PFSK-1 (cell line): ENCODE measurements at regions not wholly inside any gene's neighbourhood (a gene's known extent, or its start where the extent isn't known, plus 50 kb on each side); places are given as distances from the start of the nearest gene placed in this dataset.

Source experiments
- FOXP2 ChIP-seq: optimal IDR thresholded peaks from 2 replicates; pipeline ENCODE3; 2011; ENCODE audit warnings: borderline replicate concordance, control low read depth, inconsistent platforms; ENCODE audit not compliant: insufficient read depth; ENCODE audit errors: extremely low read length, extremely low read depth
- POLR2AphosphoS5 ChIP-seq: IDR thresholded peaks from 2 replicates; pipeline ENCODE4 v1.6.1; 2012; ENCODE audit warnings: low read depth, mild to moderate bottlenecking, control low read depth, low read length, moderate library complexity
- SIN3A ChIP-seq: IDR thresholded peaks from 2 replicates; pipeline ENCODE4 v1.6.1; 2012; ENCODE audit warnings: mild to moderate bottlenecking, low read length, moderate library complexity, borderline replicate concordance; ENCODE audit not compliant: insufficient read depth
- TAF1 ChIP-seq: IDR thresholded peaks from 2 replicates; pipeline ENCODE4 v1.6.1; 2012; ENCODE audit warnings: low read length, control low read depth, borderline replicate concordance; ENCODE audit not compliant: insufficient read depth
- TF ChIP-seq, protein P1 (sequence below), 2 experiments: IDR thresholded peaks; 2 replicates each; pipeline versions ENCODE4 v1.6.1 to v1.8.0; 2011 to 2012; ENCODE audit warnings: low read depth in 2 of 2, low read length in 2 of 2, control low read depth in 1 of 2, inconsistent platforms in 1 of 2, mild to moderate bottlenecking in 1 of 2, moderate library complexity in 1 of 2; ENCODE audit not compliant: insufficient read depth in 1 of 2

DNA sequence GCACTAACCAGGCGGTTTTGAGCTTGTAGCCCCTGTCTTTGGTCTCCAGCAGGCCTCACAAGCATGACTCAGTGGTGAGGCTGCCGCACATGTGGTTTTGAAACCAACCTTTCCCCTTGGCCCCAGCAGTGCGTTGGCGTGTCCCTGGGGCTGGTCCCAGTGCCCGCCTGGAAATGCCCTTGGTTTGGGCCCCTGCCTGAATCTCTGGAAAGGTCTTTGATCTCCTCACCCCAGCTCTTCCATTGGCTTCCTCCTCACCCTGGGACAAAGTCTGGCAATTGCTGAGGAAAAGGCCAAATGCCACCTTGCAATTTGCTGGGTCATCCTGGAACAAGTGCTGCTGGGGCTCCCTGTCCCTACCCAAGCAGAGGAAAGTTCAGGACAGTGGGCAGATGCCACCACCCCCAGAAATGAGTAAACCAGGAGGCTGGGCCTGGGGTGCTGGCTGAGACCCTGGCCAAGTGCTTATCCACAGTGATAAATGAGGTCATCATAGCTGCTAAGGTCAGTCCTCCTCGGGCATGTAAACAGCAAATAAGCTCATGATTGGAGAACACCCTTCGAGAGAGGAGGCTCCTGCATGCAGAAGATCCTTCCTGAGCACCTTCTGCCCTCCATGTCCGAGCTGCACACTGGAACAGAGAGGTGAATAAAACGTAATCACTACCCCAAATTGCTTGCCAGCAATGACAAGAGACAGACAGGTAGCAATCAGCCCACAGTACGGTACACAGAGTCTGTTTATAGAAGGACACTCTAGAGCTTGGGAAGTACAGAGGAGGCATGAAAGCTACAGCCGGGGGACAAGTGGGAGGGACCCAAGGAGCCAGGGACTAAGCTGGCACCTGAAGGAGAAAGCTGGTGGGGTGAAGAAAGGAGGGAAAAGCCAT, 98.9 kb upstream of the CPEB4 start:
- no peak for TF ChIP-seq SIN3A
- TF ChIP-seq, protein P1, sequence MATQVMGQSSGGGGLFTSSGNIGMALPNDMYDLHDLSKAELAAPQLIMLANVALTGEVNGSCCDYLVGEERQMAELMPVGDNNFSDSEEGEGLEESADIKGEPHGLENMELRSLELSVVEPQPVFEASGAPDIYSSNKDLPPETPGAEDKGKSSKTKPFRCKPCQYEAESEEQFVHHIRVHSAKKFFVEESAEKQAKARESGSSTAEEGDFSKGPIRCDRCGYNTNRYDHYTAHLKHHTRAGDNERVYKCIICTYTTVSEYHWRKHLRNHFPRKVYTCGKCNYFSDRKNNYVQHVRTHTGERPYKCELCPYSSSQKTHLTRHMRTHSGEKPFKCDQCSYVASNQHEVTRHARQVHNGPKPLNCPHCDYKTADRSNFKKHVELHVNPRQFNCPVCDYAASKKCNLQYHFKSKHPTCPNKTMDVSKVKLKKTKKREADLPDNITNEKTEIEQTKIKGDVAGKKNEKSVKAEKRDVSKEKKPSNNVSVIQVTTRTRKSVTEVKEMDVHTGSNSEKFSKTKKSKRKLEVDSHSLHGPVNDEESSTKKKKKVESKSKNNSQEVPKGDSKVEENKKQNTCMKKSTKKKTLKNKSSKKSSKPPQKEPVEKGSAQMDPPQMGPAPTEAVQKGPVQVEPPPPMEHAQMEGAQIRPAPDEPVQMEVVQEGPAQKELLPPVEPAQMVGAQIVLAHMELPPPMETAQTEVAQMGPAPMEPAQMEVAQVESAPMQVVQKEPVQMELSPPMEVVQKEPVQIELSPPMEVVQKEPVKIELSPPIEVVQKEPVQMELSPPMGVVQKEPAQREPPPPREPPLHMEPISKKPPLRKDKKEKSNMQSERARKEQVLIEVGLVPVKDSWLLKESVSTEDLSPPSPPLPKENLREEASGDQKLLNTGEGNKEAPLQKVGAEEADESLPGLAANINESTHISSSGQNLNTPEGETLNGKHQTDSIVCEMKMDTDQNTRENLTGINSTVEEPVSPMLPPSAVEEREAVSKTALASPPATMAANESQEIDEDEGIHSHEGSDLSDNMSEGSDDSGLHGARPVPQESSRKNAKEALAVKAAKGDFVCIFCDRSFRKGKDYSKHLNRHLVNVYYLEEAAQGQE (IDR thresholded peaks at IDR 0.05; ENCODE audit: insufficient read depth in 1 of 2, low read depth in 2 of 2, low read length in 2 of 2), result no peak
- TF ChIP-seq TAF1, result no peak
- TF ChIP-seq FOXP2, result no peak
- no peak for TF ChIP-seq POLR2AphosphoS5

DNA sequence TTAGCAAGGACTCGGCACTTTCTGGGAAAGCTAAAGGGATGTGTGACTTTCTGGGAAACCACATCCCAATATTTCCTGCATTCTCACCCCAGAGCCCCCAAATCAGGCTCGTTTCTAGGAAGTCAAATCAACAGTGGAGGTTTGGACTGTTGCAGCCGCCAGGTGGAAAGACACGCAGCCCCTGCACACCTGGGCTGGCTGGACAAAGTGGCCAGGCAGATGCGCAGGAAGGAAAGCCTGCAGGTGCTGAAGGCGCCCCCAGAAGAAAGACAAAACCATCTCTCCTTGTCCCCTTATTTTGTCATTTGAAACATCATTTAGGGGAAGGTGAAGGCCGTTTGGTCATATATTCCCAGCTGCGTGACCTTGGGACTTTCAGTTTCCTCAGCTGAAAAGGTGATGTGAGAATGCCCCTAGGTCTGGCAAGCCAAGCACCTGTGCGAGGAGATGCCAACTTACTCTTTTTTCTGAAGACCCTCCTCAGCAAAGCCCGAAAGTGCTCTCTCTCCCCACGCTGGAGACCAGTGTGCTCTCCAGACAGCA, 97.9 kb upstream of the CPEB4 start:
- no peak for TF ChIP-seq SIN3A
- TF ChIP-seq TAF1, result no peak
- no peak for TF ChIP-seq POLR2AphosphoS5
- TF ChIP-seq FOXP2, result no peak
- TF ChIP-seq, protein P1 (IDR thresholded peaks at IDR 0.05; ENCODE audit: insufficient read depth in 1 of 2, low read depth in 2 of 2, low read length in 2 of 2), result no peak

DNA sequence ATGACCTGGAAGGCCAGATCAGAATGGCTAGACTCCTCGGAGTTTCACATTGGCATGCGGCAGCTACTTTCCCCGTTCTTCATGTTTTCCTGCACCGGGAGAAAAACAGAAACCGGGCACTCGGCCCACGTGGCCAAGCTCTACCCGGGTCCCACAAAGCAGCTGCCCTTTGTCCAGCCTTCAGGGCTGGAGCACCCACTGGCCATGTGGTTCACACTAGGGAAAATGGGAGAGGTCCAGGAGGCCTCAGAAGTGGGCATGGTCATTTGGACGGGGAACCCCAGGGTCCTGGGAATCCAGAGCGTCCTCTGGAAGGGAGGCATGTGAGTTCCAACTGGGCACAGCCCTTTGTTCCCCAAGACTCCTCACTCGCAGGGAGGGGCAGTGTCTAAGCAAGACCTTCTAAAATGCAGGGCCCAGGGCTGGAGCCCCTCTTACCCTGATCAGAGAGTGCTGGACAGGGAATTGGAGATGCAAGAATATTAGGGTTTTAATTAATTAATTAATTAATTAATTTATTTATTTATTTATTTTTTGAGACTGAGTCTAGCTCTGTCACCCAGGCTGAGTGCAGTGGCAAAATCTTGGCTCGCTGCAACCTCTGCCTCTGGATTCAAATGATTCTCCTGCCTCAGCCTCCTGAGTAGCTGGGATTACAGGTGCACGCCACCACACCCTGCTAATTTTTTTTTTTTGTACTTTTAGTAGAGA, 97.2 kb upstream of the CPEB4 start:
- TF ChIP-seq SIN3A (no peak), POLR2AphosphoS5 (no peak), FOXP2 (no peak), TAF1 (no peak)
- TF ChIP-seq, protein P1 (IDR thresholded peaks at IDR 0.05; ENCODE audit: insufficient read depth in 1 of 2, low read depth in 2 of 2, low read length in 2 of 2), result no peak

- TF ChIP-seq POLR2AphosphoS5 (no peak), TAF1 (no peak), SIN3A (no peak), FOXP2 (no peak)
- TF ChIP-seq, protein P1 (IDR thresholded peaks at IDR 0.05; ENCODE audit: insufficient read depth in 1 of 2, low read depth in 2 of 2, low read length in 2 of 2), result no peak
Observed at GRCh38 chr5:173791878-173792277, 96.3 kb upstream of the CPEB4 start.
